HG02678 (cell line): ENCODE measurements at regions not wholly inside any gene's neighbourhood (a gene's known extent, or its start where the extent isn't known, plus 50 kb on each side); places are given as distances from the start of the nearest gene placed in this dataset.
A peak's percentile ranks its signal among the peaks of the same experiment; 100 is the strongest.

Experiments used
- ATAC-seq: cut with Tn5 transposase; IDR thresholded peaks from one replicate; pipeline ENCODE4 v1.9.1; 2021; ENCODE audit warnings: mild to moderate bottlenecking, moderate library complexity; ENCODE audit not compliant: unreplicated experiment

DNA sequence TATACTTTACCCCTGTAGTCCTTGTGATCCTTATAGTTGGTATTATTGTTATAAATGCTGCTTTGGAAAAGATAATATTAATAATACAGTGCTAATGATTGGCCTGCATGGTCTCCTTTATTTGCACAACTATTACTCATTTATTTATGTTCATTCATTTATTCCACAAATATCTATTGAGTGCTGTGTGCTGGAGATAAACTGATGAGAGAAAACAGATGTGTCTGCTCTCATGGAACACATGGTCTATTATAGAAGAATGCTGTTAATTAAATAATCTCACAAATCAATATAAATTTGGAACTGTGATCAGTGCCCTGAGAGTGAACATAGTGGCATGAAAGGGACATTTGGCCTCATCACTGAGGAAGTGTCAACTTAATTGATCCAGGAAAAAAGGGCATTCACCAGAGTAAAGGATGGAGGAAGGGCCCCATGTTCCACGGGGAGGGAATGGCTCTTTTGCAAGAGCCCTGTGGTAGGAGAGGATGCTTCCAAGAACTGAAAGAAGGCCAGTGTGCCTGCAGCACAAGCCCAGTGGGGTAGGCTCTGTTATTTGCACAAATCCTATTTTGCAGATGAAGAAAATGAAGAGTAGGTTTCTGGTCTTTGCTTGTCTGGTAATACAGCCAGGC, 91.5 kb upstream of the STK39 start:
- ATAC-seq = no peak

- ATAC-seq = no peak
These were observed 93.5 kb upstream of the STK39 start for GRCh38 chr2:168340931-168341330.

- no peak for ATAC-seq
These were observed 96.2 kb upstream of the STK39 start for GRCh38 chr2:168343586-168343985.

- no peak for ATAC-seq
These were observed 97.3 kb upstream of the STK39 start for GRCh38 chr2:168344706-168345105.

GRCh38 chr2:168345601-168346000, 98.2 kb upstream of the STK39 start:
- no peak for ATAC-seq

GRCh38 chr2:168346725-168347477, 99.5 kb upstream of the STK39 start:
- peak; percentile 81 for ATAC-seq

DNA sequence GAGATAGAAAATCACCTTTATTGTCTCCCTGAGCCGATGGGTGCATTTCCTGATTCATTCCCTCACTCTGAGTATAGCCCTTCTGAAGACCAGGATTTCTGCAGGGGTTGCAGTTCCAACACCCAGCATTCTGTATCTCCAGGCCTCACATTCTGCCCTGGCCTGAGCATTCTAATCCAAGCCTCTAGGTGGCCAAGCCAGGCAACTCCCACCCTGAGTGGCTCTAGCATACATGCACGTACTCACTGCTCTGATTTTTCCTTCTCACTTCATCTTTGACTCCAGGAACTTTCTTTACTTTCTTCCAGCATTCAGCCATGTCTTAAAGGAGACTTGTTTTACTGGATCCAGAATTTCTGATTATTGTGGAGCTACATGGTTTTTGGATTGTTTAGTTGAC, 100.7 kb upstream of the STK39 start:
- peak; percentile 73 for ATAC-seq

DNA sequence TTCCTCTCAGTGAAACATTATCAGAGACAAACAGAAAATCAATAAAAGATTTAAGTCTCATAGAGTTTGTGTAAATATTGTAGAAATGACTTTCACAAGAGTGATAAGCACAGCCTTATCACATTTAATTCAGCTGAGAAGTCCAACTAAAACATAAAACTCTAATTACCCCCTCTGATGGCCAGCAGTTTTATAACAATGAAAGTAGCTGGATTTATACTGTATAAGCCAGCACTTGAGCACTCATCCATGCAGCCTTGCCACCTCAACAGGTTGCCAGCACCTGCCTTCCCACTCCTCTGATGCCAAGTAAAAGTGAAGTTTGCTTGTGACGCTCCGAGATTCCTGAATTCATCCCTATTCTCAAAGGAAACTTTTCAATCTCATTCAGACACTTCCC, 103.0 kb upstream of the STK39 start:
- no peak for ATAC-seq

DNA sequence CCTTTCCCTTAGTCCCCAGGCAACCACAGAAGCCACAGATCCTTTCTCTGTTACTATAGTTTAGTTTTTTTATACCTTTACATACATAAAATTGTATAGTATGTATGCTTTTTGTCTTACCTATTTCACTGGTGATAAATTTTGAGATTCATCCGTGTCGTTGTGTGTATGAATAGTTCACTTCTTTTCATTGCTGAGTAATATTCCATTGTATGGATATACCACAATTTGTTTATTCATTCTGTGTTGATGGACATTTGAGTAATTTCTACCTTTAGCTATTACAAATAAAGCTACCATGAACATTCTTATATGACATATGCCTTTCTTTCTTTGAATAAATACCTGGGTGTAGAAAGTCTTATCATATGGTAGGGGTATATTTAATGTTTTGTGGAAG, 102.8 kb upstream of the CERS6 start:
- ATAC-seq = no peak

- ATAC-seq = no peak
These were observed 101.6 kb upstream of the CERS6 start for GRCh38 chr2:168354499-168354898.

DNA sequence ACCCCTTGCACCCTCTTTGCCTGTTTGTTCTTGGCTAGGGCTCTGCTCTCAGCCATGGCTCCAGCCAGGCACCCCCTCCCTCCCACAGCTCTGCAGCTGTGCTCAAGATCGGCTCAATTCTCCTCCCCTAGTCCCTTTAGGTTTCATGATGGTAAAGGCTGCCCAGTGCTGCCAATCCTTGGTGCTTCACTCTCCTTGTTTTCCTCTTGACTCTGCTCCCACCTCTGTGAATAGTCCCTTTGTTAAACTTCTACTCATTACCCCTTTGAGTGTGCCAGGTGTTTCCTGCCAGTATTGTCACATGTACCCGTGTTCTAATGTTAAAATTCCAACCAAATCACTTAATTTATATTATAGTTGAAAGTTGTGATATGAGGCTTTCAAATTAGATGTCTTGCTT, 101.0 kb upstream of the CERS6 start:
- ATAC-seq = no peak

DNA sequence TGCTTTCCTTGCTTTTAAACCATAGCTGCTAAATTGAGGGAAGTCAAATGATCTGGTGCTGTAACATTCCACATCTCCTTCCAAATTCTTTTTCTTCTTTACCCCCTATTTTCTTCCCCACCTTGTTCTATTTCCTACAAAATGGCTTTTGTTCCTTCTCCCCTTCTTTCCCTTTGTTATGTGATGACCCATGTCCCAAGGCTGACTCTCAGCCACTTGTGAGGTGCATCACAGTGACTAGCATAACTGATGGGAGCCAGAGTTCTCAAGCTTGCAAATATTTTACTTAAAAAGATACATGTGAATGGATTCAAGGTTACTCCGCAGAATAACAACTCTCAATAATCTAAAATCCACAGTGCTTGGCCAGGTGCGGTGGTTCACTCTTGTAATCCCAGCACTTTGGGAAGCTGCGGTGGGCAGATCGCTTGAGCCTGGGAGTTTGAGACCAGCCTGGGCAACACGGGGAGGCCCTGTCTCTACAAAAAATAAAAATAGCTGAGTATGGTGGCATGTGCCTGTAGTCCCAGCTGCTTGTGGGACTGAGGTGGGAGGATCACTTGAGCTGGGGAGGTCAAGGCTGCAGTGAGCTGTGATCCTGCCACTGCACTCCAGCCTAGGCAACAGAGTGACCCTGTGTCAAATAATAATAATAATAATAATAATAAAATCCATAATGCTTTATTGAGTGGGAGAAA, 100.1 kb upstream of the CERS6 start:
- no peak for ATAC-seq

GRCh38 chr2:168356477-168356835, 99.6 kb upstream of the CERS6 start:
- ATAC-seq = no peak

GRCh38 chr2:168357797-168358472, 98.1 kb upstream of the CERS6 start:
- ATAC-seq = peak; percentile 64

- ATAC-seq = no peak
These were observed 97.0 kb upstream of the CERS6 start for GRCh38 chr2:168359082-168359481.

- no peak for ATAC-seq
These were observed 92.6 kb upstream of the CERS6 start for GRCh38 chr2:168363347-168364092.

DNA sequence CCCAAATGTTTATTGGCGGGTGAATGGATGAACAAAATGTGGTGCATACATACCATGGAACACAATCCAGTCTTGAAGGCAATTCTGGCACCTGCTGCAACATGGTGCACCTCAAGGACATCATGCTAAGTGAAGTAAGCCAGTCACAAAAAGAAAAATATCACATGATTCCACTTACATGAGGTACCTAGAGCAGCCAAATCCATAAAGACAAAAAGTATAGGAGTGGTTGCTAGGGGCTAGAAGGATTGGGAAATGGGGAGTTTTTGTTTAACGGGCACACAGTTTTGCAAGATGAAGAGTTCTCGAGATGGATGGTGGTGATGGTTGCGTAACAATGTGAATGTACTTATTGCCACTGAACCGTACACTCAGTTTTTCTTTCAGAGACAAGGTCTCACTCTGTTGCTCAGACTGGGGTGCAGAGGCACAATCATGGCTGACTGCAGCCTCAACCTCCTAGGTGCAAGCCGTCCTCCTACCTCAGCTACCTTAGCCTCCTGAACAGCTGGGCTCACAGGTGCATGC, 90.9 kb upstream of the CERS6 start:
- ATAC-seq = no peak

- ATAC-seq = no peak
These were observed 87.0 kb upstream of the CERS6 start for GRCh38 chr2:168369031-168369430.

DNA sequence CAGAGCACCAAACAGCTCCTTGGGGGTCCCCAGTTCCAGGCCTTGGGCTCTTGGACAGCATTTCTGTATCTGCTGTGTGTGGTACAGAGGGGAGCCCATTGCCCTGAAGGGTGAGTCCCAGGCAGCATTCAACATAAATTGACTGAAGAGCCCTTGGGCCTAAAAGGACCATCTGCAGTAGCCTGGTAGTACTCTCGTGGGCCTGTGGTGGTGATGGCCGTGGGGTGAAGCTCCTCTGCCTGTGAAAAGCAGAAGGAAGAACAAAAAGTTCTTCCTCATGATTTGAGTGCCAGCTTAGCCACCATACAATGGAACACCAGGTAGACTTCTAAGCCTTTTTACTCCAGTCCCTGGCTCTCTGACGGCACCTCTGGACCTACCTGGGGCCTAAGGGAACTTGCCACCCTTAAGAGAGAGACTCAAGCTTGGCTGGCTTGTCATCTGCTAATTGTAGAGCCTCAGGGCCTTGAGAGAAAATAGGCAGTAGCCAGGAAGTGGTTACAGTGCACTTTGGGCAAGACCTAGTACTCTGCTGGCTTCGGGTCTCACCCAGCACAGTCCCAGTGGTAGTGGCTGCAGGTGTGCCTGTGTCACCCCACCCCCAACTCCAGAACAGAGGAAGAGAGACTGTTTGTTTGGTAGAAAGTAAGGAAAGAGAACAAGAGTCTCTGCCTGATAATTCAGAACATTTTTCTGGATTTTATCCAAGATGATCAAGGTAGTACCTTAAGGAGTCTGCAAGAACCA, 84.6 kb upstream of the CERS6 start:
- peak; percentile 96 for ATAC-seq

GRCh38 chr2:168373468-168373867, 82.6 kb upstream of the CERS6 start:
- ATAC-seq = no peak
